Panc1 (cell line): ENCODE measurements at regions not wholly inside any gene's neighbourhood (a gene's known extent, or its start where the extent isn't known, plus 50 kb on each side); places are given as distances from the start of the nearest gene placed in this dataset.

Source experiments
- ATAC-seq: fragments of 200-7000 bp; cut with Tn5 transposase; 2 replicates; pipeline ENCODE4 v1.9.1; 2020; ENCODE audit warnings: mild to moderate bottlenecking, moderate library complexity
- BruUV-seq: library from RNA; stranded (reverse); fragments of 400-500 nt; replicated peaks from 2 replicates; lab custom pipeline; 2021; lab: Mats Ljungman, UMichigan
- CTCF ChIA-PET: fragments of 300-600 bp; sonication (Branson Sonifier 250); formaldehyde crosslinking; loops from one replicate; lab custom pipeline; 2022; ENCODE audit warnings: antibody characterized with exemption; lab: Charles Lee
- POLR2A ChIA-PET: fragments of 300-600 bp; sonication (Branson Sonifier 250); formaldehyde crosslinking; loops from one replicate; lab custom pipeline; 2022; ENCODE audit warnings: antibody characterized with exemption; lab: Charles Lee
- DNase-seq: peaks from one replicate; pipeline ENCODE4 v3.0.0-alpha.2; 2010; ENCODE audit warnings: low read depth, low spot score
- H3K27ac ChIP-seq: 2 replicates; pipeline ENCODE4 v1.5.1; 2011; ENCODE audit warnings: mild to moderate bottlenecking, low read length, inconsistent platforms
- H3K27me3 ChIP-seq: fragments of 200-500 bp; sonication (Bioruptor generic); 2 replicates; pipeline ENCODE4 v1.6.0; 2014; ENCODE audit warnings: low read length, inconsistent platforms; ENCODE audit not compliant: control insufficient read depth, insufficient read depth
- H3K36me3 ChIP-seq: fragments of 200-500 bp; sonication (Bioruptor generic); 2 replicates; pipeline ENCODE4 v1.5.1; 2014; ENCODE audit warnings: inconsistent platforms, mild to moderate bottlenecking, low read length, moderate library complexity; ENCODE audit not compliant: control insufficient read depth, insufficient read depth
- H3K4me1 ChIP-seq: 2 replicates; pipeline ENCODE4 v1.5.1; 2011; ENCODE audit warnings: inconsistent platforms, mild to moderate bottlenecking, low read length, moderate library complexity; ENCODE audit not compliant: control insufficient read depth, insufficient read depth
- H3K4me3 ChIP-seq, 2 experiments: 2 replicates each; pipeline ENCODE4 v1.5.1; 2011 to 2012; ENCODE audit warnings: low read depth in 2 of 2, low read length in 2 of 2, mild to moderate bottlenecking in 2 of 2, inconsistent platforms in 1 of 2, moderate library complexity in 1 of 2
- H3K9me3 ChIP-seq: fragments of 200-500 bp; sonication (Bioruptor generic); 2 replicates; pipeline ENCODE4 v1.5.1; 2014; ENCODE audit warnings: low read depth, mild to moderate bottlenecking, inconsistent platforms, low read length, moderate library complexity; ENCODE audit not compliant: control insufficient read depth, insufficient read depth
- CTCF ChIP-seq: fragments of 450-650 bp; IDR thresholded peaks from 2 replicates; pipeline ENCODE4 v1.5.1; 2017; ENCODE audit warnings: mild to moderate bottlenecking
- POLR2AphosphoS5 ChIP-seq: IDR thresholded peaks from 2 replicates; pipeline ENCODE4 v1.6.1; 2012; ENCODE audit warnings: mild to moderate bottlenecking, low read depth, low read length, moderate library complexity
- REST ChIP-seq, 2 experiments: IDR thresholded peaks; 2 replicates each; pipeline ENCODE4 v1.6.1; 2011 to 2012; ENCODE audit warnings: low read depth in 2 of 2, control low read depth in 1 of 2, low read length in 1 of 2, mild to moderate bottlenecking in 1 of 2, moderate library complexity in 1 of 2; ENCODE audit not compliant: insufficient read depth in 1 of 2
- SIN3A ChIP-seq: IDR thresholded peaks from 2 replicates; pipeline ENCODE4 v1.6.1; 2012; ENCODE audit warnings: low read depth, mild to moderate bottlenecking, low read length, moderate library complexity, borderline replicate concordance; ENCODE audit not compliant: insufficient read depth
- TCF7L2 ChIP-seq: IDR thresholded peaks from 2 replicates; pipeline ENCODE4 v1.6.1; 2011; ENCODE audit warnings: mild to moderate bottlenecking, low read depth, low read length, inconsistent platforms
- in situ Hi-C: cut with HindIII; loops from 2 replicates; pipeline ENCODE4 v1.10.0; 2016; ENCODE audit warnings: low sequenced_read_pairs, low pct_unique_long_range_greater_than_20kb
- intact Hi-C: fragments of 100-400 bp; cut with micrococcal nuclease; formaldehyde crosslinking; loops from one replicate; pipeline ENCODE4 v1.10.0; 2022; ENCODE audit not compliant: unreplicated experiment

- Histone ChIP-seq H3K9me3 (no peaks in the 10 kb centered on the region), H3K27ac (no peak overlapping the region), H3K27me3 (no peaks in the 10 kb centered on the region), H3K4me1 (no peaks in the 10 kb centered on the region), H3K36me3 (no peaks in the 10 kb centered on the region), H3K4me3 (no peak overlapping the region)
- intact Hi-C loops, result no loop called here
- in situ Hi-C loops, result no loop called here
- no peak for TF ChIP-seq SIN3A
- TF ChIP-seq POLR2AphosphoS5, result no peak
- no peak for TF ChIP-seq TCF7L2
- no peak for TF ChIP-seq REST (IDR thresholded peaks at IDR 0.05; ENCODE audit: insufficient read depth in 1 of 2, low read depth in 2 of 2, low read length in 1 of 2)
- no peak for TF ChIP-seq CTCF
- no peak for DNase-seq
- no peak for ATAC-seq
- POLR2A ChIA-PET, result no interaction called here
- CTCF ChIA-PET, result no interaction called here
- no TSS peak for BruUV-seq
These were observed 351.4 kb downstream of the HLX start for GRCh38 chr1:221230605-221231004.

GRCh38 chr1:221234791-221235190 is 355.5 kb downstream of the HLX start:
- no peak overlapping the region for H3K27ac ChIP-seq
- no TSS peak for BruUV-seq
- H3K9me3 ChIP-seq, result no peaks in the 10 kb centered on the region
- no peak for TF ChIP-seq TCF7L2
- no peak for TF ChIP-seq REST (IDR thresholded peaks at IDR 0.05; ENCODE audit: insufficient read depth in 1 of 2, low read depth in 2 of 2, low read length in 1 of 2)
- no peak for TF ChIP-seq CTCF
- TF ChIP-seq POLR2AphosphoS5, result no peak
- TF ChIP-seq SIN3A, result no peak
- no peaks in the 10 kb centered on the region for H3K4me1 ChIP-seq
- no peak overlapping the region for H3K4me3 ChIP-seq
- in situ Hi-C loops, result no loop called here
- H3K36me3 ChIP-seq, result no peaks in the 10 kb centered on the region
- ATAC-seq (no peak), DNase-seq (no peak)
- ChIA-PET POLR2A (interaction anchor here (0.6 kb wide), 1 partner anchor 9 kb away, joined by 6 read pairs; no protein-coding TSS in a partner anchor), CTCF (no interaction called here)
- intact Hi-C loops, result no loop called here
- no peaks in the 10 kb centered on the region for H3K27me3 ChIP-seq
